IMR-90 (cell line): ENCODE measurements at regions not wholly inside any gene's neighbourhood (a gene's known extent, or its start where the extent isn't known, plus 50 kb on each side); places are given as distances from the start of the nearest gene placed in this dataset.

Experiments used
- CTCF ChIP-seq: conservative IDR thresholded peaks from 2 replicates; pipeline ENCODE4 v1.5.1; 2012; ENCODE audit warnings: mild to moderate bottlenecking, low read depth, low read length, improper control_type of control experiment
- MXI1 ChIP-seq: IDR thresholded peaks from 2 replicates; pipeline ENCODE4 v1.6.1; 2012; ENCODE audit warnings: low read depth, mild to moderate bottlenecking, low read length, moderate library complexity, borderline replicate concordance
- RAD21 ChIP-seq: IDR thresholded peaks from 2 replicates; pipeline ENCODE4 v1.6.1; 2012; ENCODE audit warnings: low read length, improper control_type of control experiment
- USF2 ChIP-seq: fragments of 150-350 bp; IDR thresholded peaks from 2 replicates; pipeline ENCODE4 v1.6.1; 2017; ENCODE audit warnings: mild to moderate bottlenecking, antibody characterized with exemption, low read length, low read depth

GRCh38 chr9:85876628-85877027 is 64.3 kb upstream of the NAA35 start:
- TF ChIP-seq CTCF (no peak), USF2 (no peak), RAD21 (no peak), MXI1 (no peak)
